ENCODE measurements at regions not wholly inside any gene's neighbourhood (a gene's known extent, or its start where the extent isn't known, plus 50 kb on each side); places are given as distances from the start of the nearest gene placed in this dataset.
"Not testable (repeated sequence)": the region's sequence is repeated elsewhere in the genome, so short reads cannot be mapped to it uniquely, and the experiment has no call there.

DNA sequence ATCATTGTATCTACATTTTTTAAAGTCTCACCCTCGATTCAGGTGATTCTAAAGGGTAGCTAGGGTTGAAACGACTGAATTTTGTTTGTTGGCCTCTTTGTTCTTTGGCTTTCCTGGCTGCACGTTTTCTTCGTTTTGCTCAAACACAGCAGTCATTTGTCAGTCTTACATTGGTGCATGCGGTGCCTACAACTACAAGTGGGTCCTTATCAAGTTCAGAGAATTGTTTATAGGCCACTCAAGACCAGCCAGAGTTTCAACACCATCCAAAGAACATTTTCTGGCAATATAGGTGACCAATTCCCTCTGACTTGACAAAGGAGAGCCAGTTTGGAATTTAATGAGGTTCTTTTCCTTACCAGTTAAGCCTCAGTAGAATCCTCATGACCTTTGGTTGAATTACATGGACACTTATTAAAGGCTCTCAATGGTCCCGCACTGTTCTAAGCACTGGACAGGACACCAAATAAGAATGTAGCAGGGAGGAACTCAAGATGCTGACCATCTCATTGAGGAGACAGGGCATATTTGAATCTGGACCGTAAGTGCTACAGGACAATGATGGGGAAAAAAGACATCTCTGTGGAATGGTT lies 119.0 kb upstream of the DMRT1 start (continued):
- TF ChIP-seq, protein P1, sequence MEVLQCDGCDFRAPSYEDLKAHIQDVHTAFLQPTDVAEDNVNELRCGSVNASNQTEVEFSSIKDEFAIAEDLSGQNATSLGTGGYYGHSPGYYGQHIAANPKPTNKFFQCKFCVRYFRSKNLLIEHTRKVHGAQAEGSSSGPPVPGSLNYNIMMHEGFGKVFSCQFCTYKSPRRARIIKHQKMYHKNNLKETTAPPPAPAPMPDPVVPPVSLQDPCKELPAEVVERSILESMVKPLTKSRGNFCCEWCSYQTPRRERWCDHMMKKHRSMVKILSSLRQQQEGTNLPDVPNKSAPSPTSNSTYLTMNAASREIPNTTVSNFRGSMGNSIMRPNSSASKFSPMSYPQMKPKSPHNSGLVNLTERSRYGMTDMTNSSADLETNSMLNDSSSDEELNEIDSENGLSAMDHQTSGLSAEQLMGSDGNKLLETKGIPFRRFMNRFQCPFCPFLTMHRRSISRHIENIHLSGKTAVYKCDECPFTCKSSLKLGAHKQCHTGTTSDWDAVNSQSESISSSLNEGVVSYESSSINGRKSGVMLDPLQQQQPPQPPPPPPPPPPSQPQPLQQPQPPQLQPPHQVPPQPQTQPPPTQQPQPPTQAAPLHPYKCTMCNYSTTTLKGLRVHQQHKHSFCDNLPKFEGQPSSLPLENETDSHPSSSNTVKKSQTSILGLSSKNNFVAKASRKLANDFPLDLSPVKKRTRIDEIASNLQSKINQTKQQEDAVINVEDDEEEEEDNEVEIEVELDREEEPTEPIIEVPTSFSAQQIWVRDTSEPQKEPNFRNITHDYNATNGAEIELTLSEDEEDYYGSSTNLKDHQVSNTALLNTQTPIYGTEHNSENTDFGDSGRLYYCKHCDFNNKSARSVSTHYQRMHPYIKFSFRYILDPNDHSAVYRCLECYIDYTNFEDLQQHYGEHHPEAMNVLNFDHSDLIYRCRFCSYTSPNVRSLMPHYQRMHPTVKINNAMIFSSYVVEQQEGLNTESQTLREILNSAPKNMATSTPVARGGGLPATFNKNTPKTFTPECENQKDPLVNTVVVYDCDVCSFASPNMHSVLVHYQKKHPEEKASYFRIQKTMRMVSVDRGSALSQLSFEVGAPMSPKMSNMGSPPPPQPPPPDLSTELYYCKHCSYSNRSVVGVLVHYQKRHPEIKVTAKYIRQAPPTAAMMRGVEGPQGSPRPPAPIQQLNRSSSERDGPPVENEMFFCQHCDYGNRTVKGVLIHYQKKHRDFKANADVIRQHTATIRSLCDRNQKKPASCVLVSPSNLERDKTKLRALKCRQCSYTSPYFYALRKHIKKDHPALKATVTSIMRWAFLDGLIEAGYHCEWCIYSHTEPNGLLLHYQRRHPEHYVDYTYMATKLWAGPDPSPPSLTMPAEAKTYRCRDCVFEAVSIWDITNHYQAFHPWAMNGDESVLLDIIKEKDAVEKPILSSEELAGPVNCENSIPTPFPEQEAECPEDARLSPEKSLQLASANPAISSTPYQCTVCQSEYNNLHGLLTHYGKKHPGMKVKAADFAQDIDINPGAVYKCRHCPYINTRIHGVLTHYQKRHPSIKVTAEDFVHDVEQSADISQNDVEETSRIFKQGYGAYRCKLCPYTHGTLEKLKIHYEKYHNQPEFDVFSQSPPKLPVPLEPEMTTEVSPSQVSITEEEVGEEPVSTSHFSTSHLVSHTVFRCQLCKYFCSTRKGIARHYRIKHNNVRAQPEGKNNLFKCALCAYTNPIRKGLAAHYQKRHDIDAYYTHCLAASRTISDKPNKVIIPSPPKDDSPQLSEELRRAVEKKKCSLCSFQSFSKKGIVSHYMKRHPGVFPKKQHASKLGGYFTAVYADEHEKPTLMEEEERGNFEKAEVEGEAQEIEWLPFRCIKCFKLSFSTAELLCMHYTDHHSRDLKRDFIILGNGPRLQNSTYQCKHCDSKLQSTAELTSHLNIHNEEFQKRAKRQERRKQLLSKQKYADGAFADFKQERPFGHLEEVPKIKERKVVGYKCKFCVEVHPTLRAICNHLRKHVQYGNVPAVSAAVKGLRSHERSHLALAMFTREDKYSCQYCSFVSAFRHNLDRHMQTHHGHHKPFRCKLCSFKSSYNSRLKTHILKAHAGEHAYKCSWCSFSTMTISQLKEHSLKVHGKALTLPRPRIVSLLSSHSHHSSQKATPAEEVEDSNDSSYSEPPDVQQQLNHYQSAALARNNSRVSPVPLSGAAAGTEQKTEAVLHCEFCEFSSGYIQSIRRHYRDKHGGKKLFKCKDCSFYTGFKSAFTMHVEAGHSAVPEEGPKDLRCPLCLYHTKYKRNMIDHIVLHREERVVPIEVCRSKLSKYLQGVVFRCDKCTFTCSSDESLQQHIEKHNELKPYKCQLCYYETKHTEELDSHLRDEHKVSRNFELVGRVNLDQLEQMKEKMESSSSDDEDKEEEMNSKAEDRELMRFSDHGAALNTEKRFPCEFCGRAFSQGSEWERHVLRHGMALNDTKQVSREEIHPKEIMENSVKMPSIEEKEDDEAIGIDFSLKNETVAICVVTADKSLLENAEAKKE (CRISPR knock-in tag; IDR thresholded peaks at IDR 0.05): no peak
- TF ChIP-seq STAT1 (IDR thresholded peaks at IDR 0.05; ENCODE audit: unreplicated experiment) (no peak), POLR2AphosphoS5 (IDR thresholded peaks at IDR 0.05; ENCODE audit: low read depth) (no peak)

DNA sequence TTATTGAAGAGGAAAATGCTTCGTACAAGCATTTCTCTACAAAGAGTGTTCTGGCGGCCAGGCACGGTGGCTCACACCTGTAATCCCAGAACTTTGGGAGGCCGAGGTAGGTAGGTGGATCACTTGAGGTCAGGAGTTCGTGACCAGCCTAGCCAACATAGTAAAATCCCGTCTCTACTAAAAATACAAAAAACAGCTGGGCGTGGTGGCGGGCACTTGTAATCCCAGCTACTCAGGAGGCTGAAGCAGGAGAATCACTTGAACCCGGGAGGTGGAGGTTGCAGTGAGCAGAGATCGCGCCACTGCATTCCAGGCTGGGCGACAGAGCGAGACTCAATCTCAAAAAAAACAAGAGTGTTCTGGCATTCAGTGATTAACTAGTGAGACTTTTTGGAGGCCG lies 117.0 kb upstream of the DMRT1 start:
- not testable (repeated sequence) for H4K20me1 ChIP-seq (replicated peaks; ENCODE audit: insufficient read depth); H3K27me3 Mint-ChIP-seq (ENCODE audit: insufficient read depth, low read depth, poor library complexity); H3K9me3 Mint-ChIP-seq; H3K27ac Mint-ChIP-seq; H3K27me3 ChIP-seq (ENCODE audit: insufficient read depth); H2AFZ ChIP-seq; H3F3A ChIP-seq (replicated peaks; ENCODE audit: low read depth); ATAC-seq; H3K27ac ChIP-seq (ENCODE audit: low read depth); DNase-seq (ENCODE audit: low spot score); H3K9me2 ChIP-seq (ENCODE audit: insufficient read depth); H3K4me3 ChIP-seq; H3K4me2 ChIP-seq; H3K4me3 Mint-ChIP-seq; H3K36me3 Mint-ChIP-seq (ENCODE audit: low read depth); H3K36me3 ChIP-seq (ENCODE audit: insufficient read depth)
- peaks cover 45% of the 10 kb centered on the region for H3K4me1 ChIP-seq (ENCODE audit: insufficient read depth)
- peaks cover 17% of the 10 kb centered on the region; the same call in 1 of the 2 replicates for H3K79me2 ChIP-seq (replicated peaks; ENCODE audit: insufficient read depth)
- peaks cover 55% of the 10 kb centered on the region for H3K4me1 Mint-ChIP-seq

DNA sequence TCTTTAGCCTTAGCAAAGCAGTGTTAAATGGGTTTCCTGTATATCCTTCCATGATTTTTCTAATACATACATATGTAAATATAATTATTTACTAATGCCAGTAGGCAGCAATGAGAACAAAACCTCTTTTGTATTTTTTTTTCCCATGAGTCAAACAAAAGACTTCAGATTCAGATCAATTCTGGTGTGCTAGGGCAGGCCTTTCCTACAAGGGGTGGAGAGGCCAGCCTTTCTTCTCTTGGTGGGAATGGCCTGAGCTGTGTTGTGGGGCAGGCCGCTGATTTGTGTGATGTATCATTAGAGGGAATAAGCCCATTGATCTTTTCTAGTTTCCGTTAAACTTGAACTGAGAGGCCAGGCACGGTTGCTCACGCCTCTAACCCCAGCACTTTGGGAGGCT lies 115.5 kb upstream of the DMRT1 start:
- Histone ChIP-seq H4K20me1 (replicated peaks; ENCODE audit: insufficient read depth) (no peaks in the 10 kb centered on the region), H3K27ac (ENCODE audit: low read depth) (peak overlapping the region; percentile 13), H3K4me1 (ENCODE audit: insufficient read depth) (peaks cover 38% of the 10 kb centered on the region), H3K4me2 (no peak overlapping the region; the same call in 1 of the 2 replicates), H3K27me3 (ENCODE audit: insufficient read depth) (no peaks in the 10 kb centered on the region), H3F3A (replicated peaks; ENCODE audit: low read depth) (no peaks in the 10 kb centered on the region), H3K4me3 (no peak overlapping the region), H2AFZ (no peak overlapping the region), H3K36me3 (ENCODE audit: insufficient read depth) (no peaks in the 10 kb centered on the region), H3K9me2 (ENCODE audit: insufficient read depth) (0 out of 2 replicates have a peak, but pooled peaks cover 5% of the 10 kb centered on the region), H3K79me2 (replicated peaks; ENCODE audit: insufficient read depth) (peaks cover 11% of the 10 kb centered on the region; the same call in 1 of the 2 replicates)
- ATAC-seq (peak; percentile 10; the same call in 1 of the 3 replicates), DNase-seq (ENCODE audit: low spot score) (peak; percentile 33)
- Mint-ChIP-seq H3K4me1 (peaks cover 55% of the 10 kb centered on the region), H3K9me3 (no peaks in the 10 kb centered on the region), H3K27me3 (ENCODE audit: insufficient read depth, low read depth, poor library complexity) (peaks cover 10% of the 10 kb centered on the region), H3K4me3 (no peak overlapping the region), H3K36me3 (ENCODE audit: low read depth) (peaks cover 12% of the 10 kb centered on the region), H3K27ac (peak overlapping the region; percentile 90)
- TF ChIP-seq ETS1 (IDR thresholded peaks at IDR 0.05) (no peak), POLR2AphosphoS5 (IDR thresholded peaks at IDR 0.05; ENCODE audit: low read depth) (no peak), EZH2phosphoT487 (IDR thresholded peaks at IDR 0.05; ENCODE audit: unreplicated experiment) (no peak), JUNB (IDR thresholded peaks at IDR 0.05; ENCODE audit: unreplicated experiment) (no peak)
- TF ChIP-seq, protein P2, sequence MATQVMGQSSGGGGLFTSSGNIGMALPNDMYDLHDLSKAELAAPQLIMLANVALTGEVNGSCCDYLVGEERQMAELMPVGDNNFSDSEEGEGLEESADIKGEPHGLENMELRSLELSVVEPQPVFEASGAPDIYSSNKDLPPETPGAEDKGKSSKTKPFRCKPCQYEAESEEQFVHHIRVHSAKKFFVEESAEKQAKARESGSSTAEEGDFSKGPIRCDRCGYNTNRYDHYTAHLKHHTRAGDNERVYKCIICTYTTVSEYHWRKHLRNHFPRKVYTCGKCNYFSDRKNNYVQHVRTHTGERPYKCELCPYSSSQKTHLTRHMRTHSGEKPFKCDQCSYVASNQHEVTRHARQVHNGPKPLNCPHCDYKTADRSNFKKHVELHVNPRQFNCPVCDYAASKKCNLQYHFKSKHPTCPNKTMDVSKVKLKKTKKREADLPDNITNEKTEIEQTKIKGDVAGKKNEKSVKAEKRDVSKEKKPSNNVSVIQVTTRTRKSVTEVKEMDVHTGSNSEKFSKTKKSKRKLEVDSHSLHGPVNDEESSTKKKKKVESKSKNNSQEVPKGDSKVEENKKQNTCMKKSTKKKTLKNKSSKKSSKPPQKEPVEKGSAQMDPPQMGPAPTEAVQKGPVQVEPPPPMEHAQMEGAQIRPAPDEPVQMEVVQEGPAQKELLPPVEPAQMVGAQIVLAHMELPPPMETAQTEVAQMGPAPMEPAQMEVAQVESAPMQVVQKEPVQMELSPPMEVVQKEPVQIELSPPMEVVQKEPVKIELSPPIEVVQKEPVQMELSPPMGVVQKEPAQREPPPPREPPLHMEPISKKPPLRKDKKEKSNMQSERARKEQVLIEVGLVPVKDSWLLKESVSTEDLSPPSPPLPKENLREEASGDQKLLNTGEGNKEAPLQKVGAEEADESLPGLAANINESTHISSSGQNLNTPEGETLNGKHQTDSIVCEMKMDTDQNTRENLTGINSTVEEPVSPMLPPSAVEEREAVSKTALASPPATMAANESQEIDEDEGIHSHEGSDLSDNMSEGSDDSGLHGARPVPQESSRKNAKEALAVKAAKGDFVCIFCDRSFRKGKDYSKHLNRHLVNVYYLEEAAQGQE (IDR thresholded peaks at IDR 0.05; ENCODE audit: unreplicated experiment): no peak

All from GM23338 (cell line).